HG03066 (cell line): ENCODE measurements at regions not wholly inside any gene's neighbourhood (a gene's known extent, or its start where the extent isn't known, plus 50 kb on each side); places are given as distances from the start of the nearest gene placed in this dataset.
"Not testable (repeated sequence)": the region's sequence is repeated elsewhere in the genome, so short reads cannot be mapped to it uniquely, and the experiment has no call there.

Experiments
- ATAC-seq: cut with Tn5 transposase; IDR thresholded peaks from one replicate; pipeline ENCODE4 v1.9.1; 2021; ENCODE audit warnings: low read depth; ENCODE audit not compliant: unreplicated experiment

- no peak for ATAC-seq
Measured at GRCh38 chrX:115966920-115967319, 203.6 kb upstream of the AGTR2 start.

- ATAC-seq, result peak; percentile 70
Measured at GRCh38 chrX:115968436-115969252, 201.9 kb upstream of the AGTR2 start.

- ATAC-seq, result no peak
Measured at GRCh38 chrX:115970718-115971117, 199.8 kb upstream of the AGTR2 start.

- ATAC-seq, result no peak
Measured at GRCh38 chrX:115972717-115973116, 197.8 kb upstream of the AGTR2 start.

GRCh38 chrX:115978068-115978467, 192.5 kb upstream of the AGTR2 start:
- no peak for ATAC-seq

- ATAC-seq, result not testable (repeated sequence)
Measured at GRCh38 chrX:115983148-115983547, 187.4 kb upstream of the AGTR2 start.

GRCh38 chrX:115987464-115987863, 183.1 kb upstream of the AGTR2 start:
- ATAC-seq, result not testable (repeated sequence)

- no peak for ATAC-seq
Measured at GRCh38 chrX:115988825-115989224, 181.7 kb upstream of the AGTR2 start.

GRCh38 chrX:115989686-115990085, 180.9 kb upstream of the AGTR2 start:
- ATAC-seq, result no peak

GRCh38 chrX:116009346-116009745, 161.2 kb upstream of the AGTR2 start:
- no peak for ATAC-seq

- peak; percentile 77 for ATAC-seq
Measured at GRCh38 chrX:116009861-116010710, 160.5 kb upstream of the AGTR2 start.

GRCh38 chrX:116010939-116011338, 159.6 kb upstream of the AGTR2 start:
- no peak for ATAC-seq

- no peak for ATAC-seq
Measured at GRCh38 chrX:116031331-116031730, 139.2 kb upstream of the AGTR2 start.
